ENCODE measurements at regions not wholly inside any gene's neighbourhood (a gene's known extent, or its start where the extent isn't known, plus 50 kb on each side); places are given as distances from the start of the nearest gene placed in this dataset.

- DNase-seq, result no peak
Observed at GRCh38 chr22:48376428-48376827, 1451.2 kb downstream of the BRD1 start.

- no peak for DNase-seq
Observed at GRCh38 chr22:48373626-48374173, 1454.0 kb downstream of the BRD1 start.

- no peak for DNase-seq
Observed at GRCh38 chr22:48372390-48372789, 1455.3 kb downstream of the BRD1 start.

GRCh38 chr22:48371391-48371790, 1456.3 kb downstream of the BRD1 start:
- no peak for DNase-seq

- no peak for DNase-seq
Observed at GRCh38 chr22:48370508-48371325, 1457.0 kb downstream of the BRD1 start.

GRCh38 chr22:48369789-48370507, 1457.7 kb downstream of the BRD1 start:
- no peak for DNase-seq

- DNase-seq, result no peak
Observed at GRCh38 chr22:48368975-48369525, 1458.6 kb downstream of the BRD1 start.

GRCh38 chr22:48367731-48368130, 1459.9 kb downstream of the BRD1 start:
- DNase-seq, result no peak

- DNase-seq, result no peak
Observed at GRCh38 chr22:48366591-48366990, 1461.1 kb downstream of the BRD1 start.

- DNase-seq, result no peak
Observed at GRCh38 chr22:48366056-48366455, 1461.6 kb downstream of the BRD1 start.

- no peak for DNase-seq
Observed at GRCh38 chr22:48365386-48365785, 1462.3 kb downstream of the BRD1 start.

- no peak for DNase-seq
Observed at GRCh38 chr22:48362721-48363404, 1464.8 kb downstream of the BRD1 start.

GRCh38 chr22:48361099-48361639, 1466.5 kb downstream of the BRD1 start:
- no peak for DNase-seq

GRCh38 chr22:48359613-48359965, 1468.1 kb downstream of the BRD1 start:
- no peak for DNase-seq

- no peak for DNase-seq
Observed at GRCh38 chr22:48358886-48359612, 1468.6 kb downstream of the BRD1 start.

- DNase-seq, result no peak
Observed at GRCh38 chr22:48357961-48358360, 1469.7 kb downstream of the BRD1 start.

GRCh38 chr22:48357196-48357595, 1470.5 kb downstream of the BRD1 start:
- no peak for DNase-seq

- no peak for DNase-seq
Observed at GRCh38 chr22:48356731-48357130, 1470.9 kb downstream of the BRD1 start.

GRCh38 chr22:48354096-48354495, 1473.6 kb downstream of the BRD1 start:
- DNase-seq, result no peak

GRCh38 chr22:48353116-48353947, 1474.3 kb downstream of the BRD1 start:
- no peak for DNase-seq
